ENCODE measurements at regions not wholly inside any gene's neighbourhood (a gene's known extent, or its start where the extent isn't known, plus 50 kb on each side); places are given as distances from the start of the nearest gene placed in this dataset.
"Not testable (repeated sequence)": the region's sequence is repeated elsewhere in the genome, so short reads cannot be mapped to it uniquely, and the experiment has no call there.

DNA sequence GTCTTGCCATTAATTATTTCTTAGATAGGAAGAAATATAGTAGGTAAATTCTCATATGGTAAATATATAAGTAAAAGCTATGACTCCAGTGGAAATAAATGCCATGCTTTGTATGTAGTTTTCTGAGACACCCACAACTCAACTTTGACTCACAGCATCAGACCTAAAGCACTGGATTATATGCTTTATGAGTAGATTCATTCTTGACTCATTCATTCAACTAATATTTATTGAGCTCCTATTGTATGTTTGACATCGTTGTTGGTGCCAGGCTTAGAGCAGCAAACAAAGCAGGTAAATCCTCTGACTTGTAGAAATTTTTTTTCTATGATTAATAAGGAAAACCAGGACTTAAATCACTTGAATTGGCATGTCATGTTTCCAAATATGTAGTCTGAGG is 211.4 kb downstream of the PTPRC start:
- Mint-ChIP-seq H3K27ac (peak overlapping the region in 1 of 2 donors; percentile 11), H3K9me3 (peaks cover 0 to 7% of the 10 kb centered on the region in 2 donors), H3K36me3 (peaks cover 3 to 20% of the 10 kb centered on the region in 2 donors)
- no peak for ATAC-seq
- DNase-seq (ENCODE audit: low spot score in 2 of 2) = no peak

DNA sequence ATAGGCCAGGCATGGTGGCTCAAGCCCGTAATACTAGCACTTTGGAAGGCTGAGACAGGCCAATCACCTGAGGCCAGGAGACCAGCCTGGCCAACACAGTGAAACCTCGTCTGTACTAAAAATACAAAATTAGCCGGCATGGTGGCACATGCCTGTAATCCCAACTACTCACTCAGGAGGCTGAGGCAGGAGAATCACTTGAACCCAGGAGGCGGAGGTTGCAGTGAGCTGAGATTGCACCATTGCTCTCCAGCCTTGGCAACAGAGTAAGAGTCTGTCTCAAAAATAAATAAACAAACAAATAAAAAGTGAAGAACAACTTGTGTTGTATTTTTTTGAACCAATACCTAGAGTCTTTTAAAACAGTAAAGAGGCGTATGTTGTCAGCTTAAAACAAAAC is 212.1 kb downstream of the PTPRC start:
- H3K36me3 Mint-ChIP-seq = peaks cover 0 to 15% of the 10 kb centered on the region in 2 donors
- not testable (repeated sequence) for H3K27ac Mint-ChIP-seq; H3K9me3 Mint-ChIP-seq; DNase-seq (ENCODE audit: low spot score in 2 of 2); ATAC-seq

DNA sequence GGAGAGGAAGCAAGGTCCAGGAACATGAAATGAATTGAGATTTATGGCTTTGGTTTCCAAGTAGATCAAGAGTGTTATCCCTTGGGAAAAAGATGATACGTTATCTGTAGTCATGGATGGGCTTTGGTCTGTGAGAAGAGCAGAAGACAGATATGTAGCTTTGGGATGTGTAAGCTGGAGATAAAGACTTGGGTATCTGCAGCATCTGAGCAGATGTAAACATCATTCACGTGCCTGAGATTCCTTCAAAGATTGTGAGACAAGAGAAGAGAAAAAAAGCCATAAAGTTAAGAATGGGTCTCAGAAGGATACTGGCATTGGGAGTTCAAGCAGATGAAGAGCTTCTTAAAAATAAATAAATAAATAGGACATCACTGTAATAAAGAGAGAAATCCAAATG is 217.8 kb downstream of the PTPRC start:
- H3K27ac Mint-ChIP-seq = peak overlapping the region in 1 of 2 donors; percentile 14
- DNase-seq (ENCODE audit: low spot score in 2 of 2) (no peak), ATAC-seq (no peak)
- H3K36me3 Mint-ChIP-seq = peaks cover 0 to 10% of the 10 kb centered on the region in 2 donors
- H3K9me3 Mint-ChIP-seq = no peaks in the 10 kb centered on the region

DNA sequence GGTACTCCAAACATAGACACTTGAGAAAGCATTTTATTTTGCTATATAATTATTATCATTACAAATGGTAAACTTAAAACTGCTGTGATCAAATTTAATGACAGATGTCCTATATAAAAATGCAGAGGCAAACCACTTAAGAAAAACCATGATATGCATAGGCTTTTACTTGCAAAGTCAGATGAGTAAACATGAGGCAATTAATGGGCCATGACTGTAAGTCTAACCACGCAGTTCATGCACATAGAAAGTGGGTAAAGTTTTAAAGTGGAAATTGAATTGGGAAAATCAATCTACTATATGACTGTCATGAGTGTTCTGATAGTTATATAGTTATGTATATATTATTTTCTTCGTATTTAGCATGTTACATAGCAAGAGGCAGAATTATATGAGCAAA is 219.2 kb downstream of the PTPRC start:
- no peaks in the 10 kb centered on the region for H3K9me3 Mint-ChIP-seq
- no peak for ATAC-seq
- no peak for DNase-seq (ENCODE audit: low spot score in 2 of 2)
- H3K36me3 Mint-ChIP-seq = peaks cover 0 to 10% of the 10 kb centered on the region in 2 donors
- no peak overlapping the region for H3K27ac Mint-ChIP-seq

GRCh38 chr1:198860371-198860770 is 221.5 kb downstream of the PTPRC start:
- ATAC-seq (no peak), DNase-seq (ENCODE audit: low spot score in 2 of 2) (no peak)
- H3K36me3 Mint-ChIP-seq = peaks cover 0 to 10% of the 10 kb centered on the region in 2 donors
- no peak overlapping the region for H3K27ac Mint-ChIP-seq
- H3K9me3 Mint-ChIP-seq = no peaks in the 10 kb centered on the region

GRCh38 chr1:198861636-198862035 is 222.8 kb downstream of the PTPRC start:
- no peak for ATAC-seq
- no peak for DNase-seq (ENCODE audit: low spot score in 2 of 2)
- peaks cover 0 to 7% of the 10 kb centered on the region in 2 donors for H3K36me3 Mint-ChIP-seq
- H3K9me3 Mint-ChIP-seq = no peaks in the 10 kb centered on the region
- H3K27ac Mint-ChIP-seq = no peak overlapping the region

DNA sequence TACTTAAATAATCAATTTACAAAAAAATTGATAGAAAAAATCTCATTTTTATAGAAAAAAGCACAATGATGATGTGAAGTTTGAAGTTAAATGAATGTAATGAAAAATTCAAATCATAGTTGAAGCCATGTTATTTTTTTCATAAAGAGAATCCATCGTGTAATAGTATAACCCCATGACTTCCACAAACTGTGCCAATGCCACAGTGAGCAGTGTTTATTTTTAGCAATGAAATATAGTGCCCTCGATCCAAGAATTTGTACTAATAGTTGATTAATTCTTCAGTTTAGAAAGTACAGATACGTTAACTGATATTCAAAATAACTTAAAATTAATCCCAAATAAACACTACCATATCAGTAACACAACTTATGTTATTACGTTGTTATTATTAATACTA is 225.9 kb downstream of the PTPRC start:
- H3K36me3 Mint-ChIP-seq = no peaks in the 10 kb centered on the region
- DNase-seq (ENCODE audit: low spot score in 2 of 2) (no peak), ATAC-seq (no peak)
- H3K9me3 Mint-ChIP-seq = no peaks in the 10 kb centered on the region
- no peak overlapping the region for H3K27ac Mint-ChIP-seq

DNA sequence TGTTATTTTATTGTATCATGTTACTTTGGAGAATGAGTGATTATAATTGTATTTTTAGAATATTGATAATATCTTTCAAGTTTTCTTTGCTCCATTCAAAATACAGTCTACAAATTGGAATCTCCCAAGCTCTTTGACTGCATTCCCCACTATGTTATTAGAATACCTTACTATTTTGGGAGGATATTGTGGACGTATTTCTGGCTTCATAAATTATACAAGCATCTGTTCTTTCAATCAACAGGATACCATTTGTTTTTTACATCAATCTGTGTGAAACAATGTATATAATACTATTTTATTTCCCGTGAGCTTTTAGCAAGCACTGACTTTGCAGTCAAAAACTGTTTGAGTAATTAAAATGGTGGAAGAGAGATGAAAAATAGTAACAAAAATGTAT is 226.5 kb downstream of the PTPRC start:
- DNase-seq (ENCODE audit: low spot score in 2 of 2) (no peak), ATAC-seq (no peak)
- Mint-ChIP-seq H3K27ac (no peak overlapping the region), H3K9me3 (no peaks in the 10 kb centered on the region), H3K36me3 (no peaks in the 10 kb centered on the region)

DNA sequence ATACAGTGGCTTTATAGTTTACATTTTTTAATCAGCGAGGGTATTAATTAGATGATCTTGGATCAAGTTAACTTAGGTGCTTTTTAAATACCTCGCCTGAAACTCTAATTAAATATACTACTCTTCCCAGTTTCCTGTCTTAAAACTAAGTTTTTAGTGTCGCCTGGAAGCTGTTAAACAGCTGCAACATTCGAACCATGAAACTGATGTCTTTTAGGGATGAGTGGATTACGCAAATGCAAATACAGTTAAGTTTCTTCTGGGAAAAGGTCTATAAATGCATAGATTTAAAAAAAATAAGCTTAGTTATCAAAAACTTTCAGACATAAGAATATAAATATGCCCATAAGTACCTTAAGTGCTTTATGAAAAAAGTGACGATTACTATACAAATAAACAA is 228.3 kb downstream of the PTPRC start:
- peaks cover 0 to 2% of the 10 kb centered on the region in 2 donors for H3K36me3 Mint-ChIP-seq
- ATAC-seq = no peak
- no peak overlapping the region for H3K27ac Mint-ChIP-seq
- DNase-seq (ENCODE audit: low spot score in 2 of 2) = no peak
- no peaks in the 10 kb centered on the region for H3K9me3 Mint-ChIP-seq

DNA sequence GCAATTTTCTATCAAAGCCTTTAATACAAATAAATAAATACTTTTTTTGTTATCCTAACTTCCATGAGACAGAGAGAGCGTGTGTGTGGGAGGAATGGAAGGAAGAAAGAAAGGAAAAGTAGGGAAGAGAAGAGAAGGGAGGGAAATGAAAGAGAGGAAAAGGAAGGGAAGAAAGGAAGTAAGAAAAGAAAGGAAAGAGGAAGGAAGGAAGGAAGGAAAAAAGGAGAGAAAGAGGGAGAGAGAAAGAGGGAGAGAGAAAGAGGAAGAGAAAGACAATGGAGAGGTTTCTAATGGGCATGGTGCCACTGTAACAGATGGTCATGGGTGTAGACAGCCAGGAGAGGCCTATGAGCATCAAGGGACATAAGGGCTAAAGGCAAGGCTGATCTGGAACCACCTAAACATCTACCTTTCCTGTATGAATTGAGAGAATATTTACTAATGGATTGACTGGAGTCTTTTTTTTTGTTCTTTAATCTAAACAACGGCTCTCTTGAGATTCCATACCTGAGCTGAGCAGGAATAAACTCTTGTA is 234.9 kb downstream of the PTPRC start:
- H3K27ac Mint-ChIP-seq = peak overlapping the region in 1 of 2 donors; percentile 3
- DNase-seq (ENCODE audit: low spot score in 2 of 2) (no peak), ATAC-seq (no peak)
- H3K36me3 Mint-ChIP-seq = peaks cover 8 to 22% of the 10 kb centered on the region in 2 donors
- H3K9me3 Mint-ChIP-seq = peaks cover 0 to 7% of the 10 kb centered on the region in 2 donors

- DNase-seq (ENCODE audit: low spot score in 2 of 2) (no peak), ATAC-seq (no peak)
- H3K36me3 Mint-ChIP-seq = peaks cover 12 to 37% of the 10 kb centered on the region in 2 donors
- H3K9me3 Mint-ChIP-seq = peaks cover 0 to 12% of the 10 kb centered on the region in 2 donors
- H3K27ac Mint-ChIP-seq = no peak overlapping the region
These were observed 237.6 kb downstream of the PTPRC start for GRCh38 chr1:198876371-198876871.

DNA sequence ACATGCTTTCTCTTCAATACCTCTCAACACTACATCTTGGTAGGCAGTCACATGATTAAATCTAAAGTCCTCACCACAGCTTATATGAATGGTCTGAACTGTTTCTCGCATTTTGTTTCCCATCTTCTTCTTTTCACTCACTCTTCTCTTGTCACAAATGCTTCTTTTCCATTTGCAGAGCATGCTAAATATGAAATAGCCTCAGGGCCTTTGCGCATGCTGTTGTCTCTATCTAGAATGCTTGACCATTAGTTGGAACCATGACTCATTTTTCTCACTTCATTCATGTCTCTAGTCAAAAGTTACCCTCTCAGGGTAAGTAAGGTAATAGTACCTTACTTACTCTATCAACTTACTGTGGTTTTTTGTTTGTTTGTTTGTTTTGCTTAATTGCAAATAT is 239.7 kb downstream of the PTPRC start:
- no peak overlapping the region for H3K27ac Mint-ChIP-seq
- H3K9me3 Mint-ChIP-seq = peaks cover 0 to 12% of the 10 kb centered on the region in 2 donors
- peaks cover 12 to 25% of the 10 kb centered on the region in 2 donors for H3K36me3 Mint-ChIP-seq
- ATAC-seq (no peak), DNase-seq (ENCODE audit: low spot score in 2 of 2) (no peak)

DNA sequence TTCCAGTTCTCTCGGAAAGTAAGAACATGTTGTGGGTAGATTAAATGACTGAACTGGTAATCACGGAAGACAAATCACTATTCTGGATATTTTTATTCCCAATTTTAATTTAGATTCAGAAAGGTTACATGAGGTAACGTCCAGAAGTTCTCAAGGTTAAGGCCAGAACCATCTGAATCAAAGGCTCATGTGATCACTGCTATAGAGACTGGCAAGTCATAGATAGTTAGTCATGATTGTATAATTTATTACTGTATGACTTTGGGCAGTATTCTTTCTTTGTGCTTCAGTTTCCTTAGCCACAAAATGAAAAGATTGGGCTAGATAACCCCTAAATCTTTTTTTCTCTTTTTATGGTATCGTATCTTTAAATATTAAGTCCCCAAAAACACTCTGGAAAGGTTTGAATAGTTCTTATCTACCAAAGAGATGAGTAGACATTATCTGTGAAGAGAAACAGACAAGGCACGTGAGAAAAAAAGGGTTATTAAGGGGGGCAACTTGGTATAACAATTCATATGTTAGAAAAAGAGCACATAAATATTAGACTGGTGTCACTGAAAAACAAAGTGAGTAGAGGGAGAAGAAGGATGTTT is 241.0 kb downstream of the PTPRC start:
- Mint-ChIP-seq H3K36me3 (peaks cover 12 to 25% of the 10 kb centered on the region in 2 donors), H3K9me3 (peaks cover 0 to 12% of the 10 kb centered on the region in 2 donors), H3K27ac (peak overlapping the region in 1 of 2 donors; percentile 64)
- no peak for DNase-seq (ENCODE audit: low spot score in 2 of 2)
- no peak for ATAC-seq

GRCh38 chr1:198880397-198880796 is 241.6 kb downstream of the PTPRC start:
- Mint-ChIP-seq H3K9me3 (peaks cover 0 to 12% of the 10 kb centered on the region in 2 donors), H3K27ac (peak overlapping the region; percentile 64 to 77), H3K36me3 (peaks cover 12 to 25% of the 10 kb centered on the region in 2 donors)
- no peak for DNase-seq (ENCODE audit: low spot score in 2 of 2)
- ATAC-seq = no peak

DNA sequence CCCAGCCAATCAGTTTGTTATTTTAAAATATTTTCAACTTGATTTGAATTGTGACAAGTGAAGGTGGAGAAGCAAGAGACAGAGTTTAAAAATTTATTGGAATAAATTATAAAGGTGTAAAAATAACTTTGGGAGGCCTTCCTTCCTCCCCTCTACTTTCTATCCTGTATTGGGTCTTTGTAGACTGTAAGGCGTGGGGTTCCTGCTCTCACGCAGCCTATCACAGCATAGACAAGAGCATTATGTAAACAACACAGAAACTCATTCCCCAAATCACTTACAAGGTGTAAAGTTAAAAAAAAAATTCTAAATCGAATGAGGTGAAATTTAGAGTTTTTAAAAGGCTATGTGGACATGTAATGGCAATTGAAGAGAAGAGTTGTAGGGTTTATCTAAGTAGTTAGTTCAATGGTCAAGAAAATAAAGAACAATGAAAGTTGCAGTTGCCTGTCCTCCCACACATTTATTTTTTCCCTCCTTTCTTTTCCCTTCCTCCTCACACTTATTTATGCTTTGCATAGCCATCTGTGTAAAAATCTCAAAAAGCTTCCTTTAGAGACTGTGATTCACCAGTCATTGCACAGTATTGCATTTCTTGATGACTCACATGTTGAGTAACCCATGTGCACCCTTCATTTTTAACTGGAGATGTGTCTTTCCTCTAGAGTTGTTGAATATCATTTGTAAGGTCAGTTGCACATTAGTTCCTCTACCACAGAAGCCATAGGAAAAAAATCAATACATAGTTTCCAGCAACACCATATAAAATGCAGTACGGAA is 242.2 kb downstream of the PTPRC start:
- Mint-ChIP-seq H3K9me3 (peaks cover 0 to 12% of the 10 kb centered on the region in 2 donors), H3K36me3 (peaks cover 12 to 25% of the 10 kb centered on the region in 2 donors), H3K27ac (peak overlapping the region; percentile 64 to 84)
- no peak for DNase-seq (ENCODE audit: low spot score in 2 of 2)
- ATAC-seq = peak; percentile 95 to 96

DNA sequence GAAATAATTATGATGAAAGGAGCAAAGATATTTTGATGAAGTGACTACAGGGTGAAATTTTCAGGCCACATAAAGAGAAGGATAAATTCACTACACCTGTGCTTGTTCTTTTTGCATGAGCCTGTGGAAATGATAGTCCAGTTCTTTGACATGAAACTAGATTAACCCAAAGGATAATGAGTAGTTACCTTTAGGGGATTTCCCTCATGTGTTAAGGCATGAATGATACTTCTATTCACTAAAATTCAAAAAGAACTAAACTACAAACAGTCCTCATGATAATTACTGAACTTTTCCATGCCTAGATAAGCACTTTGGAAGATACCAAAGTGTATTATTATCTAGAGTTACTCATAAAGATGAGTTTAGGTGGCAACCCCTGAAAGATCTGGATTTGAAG is 244.3 kb downstream of the PTPRC start:
- Mint-ChIP-seq H3K36me3 (peaks cover 10 to 21% of the 10 kb centered on the region in 2 donors), H3K27ac (no peak overlapping the region), H3K9me3 (peaks cover 0 to 10% of the 10 kb centered on the region in 2 donors)
- ATAC-seq = peak; percentile 61 to 67
- no peak for DNase-seq (ENCODE audit: low spot score in 2 of 2)

- no peaks in the 10 kb centered on the region for H3K36me3 Mint-ChIP-seq
- DNase-seq (ENCODE audit: low spot score in 2 of 2) (no peak), ATAC-seq (no peak)
- no peak overlapping the region for H3K27ac Mint-ChIP-seq
- H3K9me3 Mint-ChIP-seq = no peaks in the 10 kb centered on the region
These were observed 249.0 kb downstream of the PTPRC start for GRCh38 chr1:198887866-198888265.

Measured in activated naive CD4-positive, alpha-beta T cell treated with anti-CD3 and anti-CD28 coated beads, Interleukin-2, amount 50 U/mL, for 72 hours (primary cell).